HEK293 (cell line): ENCODE measurements at regions not wholly inside any gene's neighbourhood (a gene's known extent, or its start where the extent isn't known, plus 50 kb on each side); places are given as distances from the start of the nearest gene placed in this dataset.
A peak's percentile ranks its signal among the peaks of the same experiment; 100 is the strongest.
"Not testable (repeated sequence)": the region's sequence is repeated elsewhere in the genome, so short reads cannot be mapped to it uniquely, and the experiment has no call there.

Experiments used
- CTCF ChIA-PET: fragments of 350-600 bp; formaldehyde crosslinking; extraction: SDS; loops from one replicate; lab custom pipeline; 2021; ENCODE audit warnings: antibody characterized with exemption; lab: Yijun Ruan, JAX
- POLR2A ChIA-PET: fragments of 300-600 bp; formaldehyde crosslinking; extraction: SDS; loops from one replicate; lab custom pipeline; 2020; ENCODE audit warnings: antibody characterized with exemption, inconsistent platforms; lab: Yijun Ruan, JAX
- H3K27ac ChIP-seq: fragments of 200-500 bp; sonication (Bioruptor generic); 2 replicates; pipeline ENCODE4 v1.5.1; 2014; ENCODE audit warnings: low read depth, low read length, control low read depth, inconsistent platforms; ENCODE audit errors: extremely low read depth
- H3K36me3 ChIP-seq, 2 experiments: fragments of 200-500 bp in 1 of 2; sonication (Bioruptor generic) in 1 of 2; 1 replicate in 1 of 2; 2 replicates in 1 of 2; pipeline ENCODE4 v1.5.1; 2014 to 2017; ENCODE audit warnings: inconsistent platforms in 2 of 2, low read length in 2 of 2; ENCODE audit not compliant: control insufficient read depth in 2 of 2, insufficient read depth in 1 of 2
- H3K4me1 ChIP-seq: fragments of 200-500 bp; sonication (Bioruptor generic); 2 replicates; pipeline ENCODE4 v1.5.1; 2014; ENCODE audit warnings: mild to moderate bottlenecking, low read length, inconsistent platforms; ENCODE audit not compliant: control insufficient read depth, insufficient read depth
- H3K4me3 ChIP-seq: 2 replicates; pipeline ENCODE4 v1.5.1; 2011; ENCODE audit warnings: low read depth, mild to moderate bottlenecking, control low read depth, low read length, moderate library complexity
- H3K9me3 ChIP-seq: fragments of 200-500 bp; sonication (Bioruptor generic); 2 replicates; pipeline ENCODE4 v1.5.1; 2014; ENCODE audit warnings: low read depth, low read length, inconsistent platforms; ENCODE audit not compliant: control insufficient read depth, insufficient read depth
- BCL11B ChIP-seq: fragments of 450-650 bp; formaldehyde crosslinking; IDR thresholded peaks from 2 replicates; pipeline ENCODE4 v1.5.1; 2016; ENCODE audit warnings: low read depth, missing biosample characterization, missing genetic modification characterization
- GLIS2 ChIP-seq: fragments of 450-650 bp; formaldehyde crosslinking; IDR thresholded peaks from 2 replicates; pipeline ENCODE4 v1.5.1; 2016; ENCODE audit warnings: missing biosample characterization, missing genetic modification characterization
- SCRT2 ChIP-seq: fragments of 450-650 bp; formaldehyde crosslinking; IDR thresholded peaks from 2 replicates; pipeline ENCODE4 v1.5.1; 2016; ENCODE audit warnings: missing biosample characterization, missing genetic modification characterization
- SP2 ChIP-seq: fragments of 450-650 bp; formaldehyde crosslinking; IDR thresholded peaks from 2 replicates; pipeline ENCODE4 v1.5.1; 2016; ENCODE audit warnings: missing biosample characterization, missing genetic modification characterization
- ZBTB20 ChIP-seq: fragments of 450-650 bp; formaldehyde crosslinking; IDR thresholded peaks from 2 replicates; pipeline ENCODE4 v1.5.1; 2016; ENCODE audit warnings: missing biosample characterization, missing genetic modification characterization
- ZEB2 ChIP-seq: fragments of 450-650 bp; formaldehyde crosslinking; IDR thresholded peaks from 2 replicates; pipeline ENCODE4 v1.5.1; 2016; ENCODE audit warnings: missing biosample characterization, missing genetic modification characterization
- ZNF2 ChIP-seq: fragments of 450-650 bp; formaldehyde crosslinking; IDR thresholded peaks from 2 replicates; pipeline ENCODE4 v1.5.1; 2016; ENCODE audit warnings: missing biosample characterization, missing genetic modification characterization
- ZNF335 ChIP-seq: fragments of 450-650 bp; formaldehyde crosslinking; conservative IDR thresholded peaks from 2 replicates; pipeline ENCODE4 v1.5.1; 2016; ENCODE audit warnings: missing biosample characterization, missing genetic modification characterization
- ZNF341 ChIP-seq: fragments of 450-650 bp; formaldehyde crosslinking; IDR thresholded peaks from 2 replicates; pipeline ENCODE4; 2016; ENCODE audit warnings: low read depth, missing biosample characterization, missing genetic modification characterization
- ZNF501 ChIP-seq: fragments of 450-650 bp; formaldehyde crosslinking; IDR thresholded peaks from 2 replicates; pipeline ENCODE4 v1.5.1; 2016; ENCODE audit warnings: missing biosample characterization, missing genetic modification characterization
- ZNF600 ChIP-seq: fragments of 450-650 bp; formaldehyde crosslinking; IDR thresholded peaks from 2 replicates; pipeline ENCODE4 v1.5.1; 2016; ENCODE audit warnings: missing biosample characterization, missing genetic modification characterization
- ZSCAN30 ChIP-seq: fragments of 450-650 bp; IDR thresholded peaks from 2 replicates; pipeline ENCODE4 v1.5.1; 2018; ENCODE audit warnings: missing biosample characterization, mild to moderate bottlenecking, missing genetic modification characterization, moderate library complexity
- ZXDB ChIP-seq: fragments of 450-650 bp; formaldehyde crosslinking; IDR thresholded peaks from 2 replicates; pipeline ENCODE4 v1.5.1; 2016; ENCODE audit warnings: missing biosample characterization, missing genetic modification characterization
- TF ChIP-seq, protein P1 (sequence below): fragments of 450-650 bp; formaldehyde crosslinking; IDR thresholded peaks from 2 replicates; pipeline ENCODE4 v1.5.1; 2017; ENCODE audit warnings: missing biosample characterization, missing genetic modification characterization
- TF ChIP-seq, protein P2 (sequence below): fragments of 450-650 bp; formaldehyde crosslinking; conservative IDR thresholded peaks from 2 replicates; pipeline ENCODE4 v1.5.1; 2016; ENCODE audit warnings: low read depth, missing biosample characterization, missing genetic modification characterization
- TF ChIP-seq, protein P3 (sequence below): fragments of 450-650 bp; formaldehyde crosslinking; optimal IDR thresholded peaks from 2 replicates; pipeline ENCODE3; 2016; ENCODE audit warnings: missing biosample characterization, mild to moderate bottlenecking, missing genetic modification characterization
- TF ChIP-seq, protein P4 (sequence below): fragments of 450-650 bp; formaldehyde crosslinking; conservative IDR thresholded peaks from 2 replicates; pipeline ENCODE4 v1.5.1; 2016; ENCODE audit warnings: low read depth, missing biosample characterization, missing genetic modification characterization
- TF ChIP-seq, protein P5 (sequence below): fragments of 450-650 bp; formaldehyde crosslinking; IDR thresholded peaks from 2 replicates; pipeline ENCODE4 v1.5.1; 2016; ENCODE audit warnings: missing biosample characterization, missing genetic modification characterization

DNA sequence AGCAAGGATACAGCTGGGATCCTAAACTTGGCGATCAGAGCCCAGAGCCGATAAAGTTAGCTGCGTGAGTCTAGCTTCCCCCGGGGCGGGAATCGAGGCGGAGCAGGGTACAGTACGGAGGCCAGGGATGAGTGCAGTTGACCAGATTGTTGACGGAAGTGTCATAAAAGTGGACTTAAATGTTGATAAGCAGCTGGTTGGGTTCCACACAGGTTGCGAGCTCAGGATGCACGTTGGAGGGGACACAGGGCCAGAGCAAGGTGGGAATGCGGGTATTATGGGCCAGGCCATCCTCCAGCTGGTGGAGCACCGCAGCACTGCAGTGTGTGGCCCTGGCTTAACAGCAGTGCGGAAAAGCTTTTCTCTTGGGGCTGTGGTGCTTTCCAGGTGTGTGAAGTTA lies 76.0 kb upstream of the PZP start:
- H3K27ac ChIP-seq = peak overlapping the region; percentile 68
- POLR2A ChIA-PET, H3K36me3 ChIP-seq, H3K4me1 ChIP-seq, CTCF ChIA-PET, H3K9me3 ChIP-seq: not testable (repeated sequence)
- peak overlapping the region; percentile 45 for H3K4me3 ChIP-seq

DNA sequence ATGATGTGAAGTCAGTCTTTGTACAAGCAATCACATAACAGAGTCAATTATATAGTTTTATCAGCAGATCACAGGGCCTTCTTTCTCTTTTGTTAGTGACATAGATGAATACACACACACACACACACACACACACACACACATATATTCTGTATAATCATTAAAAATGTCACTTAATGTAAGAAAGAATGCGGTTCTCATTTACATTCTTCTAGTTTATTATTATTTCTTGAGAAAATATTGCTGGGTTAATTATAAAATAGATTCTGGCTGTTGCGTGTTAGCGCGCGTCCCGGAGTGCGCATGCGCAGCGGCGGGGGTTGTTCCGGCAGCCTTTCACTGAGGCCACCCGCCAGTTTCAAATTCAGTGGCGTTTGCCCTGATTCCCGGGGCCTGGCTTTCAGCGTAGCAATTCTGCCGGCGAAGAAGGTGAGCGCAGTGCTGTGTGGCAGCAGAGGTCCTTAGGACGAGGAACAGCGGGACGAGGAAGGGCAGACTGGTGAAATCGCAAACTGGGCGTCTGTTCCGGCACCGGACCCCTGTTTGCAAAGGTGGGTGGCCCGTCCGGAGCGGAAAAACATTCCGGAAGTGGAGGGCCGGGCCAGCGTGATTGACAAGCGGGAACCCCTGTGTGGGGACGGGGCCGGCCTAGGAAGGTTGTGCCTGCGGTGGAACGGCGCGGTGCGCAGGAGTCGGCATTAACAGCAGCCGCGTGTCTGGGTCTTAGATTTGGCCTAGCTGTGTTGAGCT lies 75.3 kb upstream of the PZP start:
- Histone ChIP-seq H3K27ac (peak overlapping the region; percentile 82), H3K4me3 (peak overlapping the region; percentile 63)
- H3K4me1 ChIP-seq, CTCF ChIA-PET, POLR2A ChIA-PET, H3K9me3 ChIP-seq, H3K36me3 ChIP-seq: not testable (repeated sequence)
- TF ChIP-seq GLIS2 (tag by site-specific recombination) = peak; percentile 38; the same call in 1 of the 2 replicates
- TF ChIP-seq, protein P1, sequence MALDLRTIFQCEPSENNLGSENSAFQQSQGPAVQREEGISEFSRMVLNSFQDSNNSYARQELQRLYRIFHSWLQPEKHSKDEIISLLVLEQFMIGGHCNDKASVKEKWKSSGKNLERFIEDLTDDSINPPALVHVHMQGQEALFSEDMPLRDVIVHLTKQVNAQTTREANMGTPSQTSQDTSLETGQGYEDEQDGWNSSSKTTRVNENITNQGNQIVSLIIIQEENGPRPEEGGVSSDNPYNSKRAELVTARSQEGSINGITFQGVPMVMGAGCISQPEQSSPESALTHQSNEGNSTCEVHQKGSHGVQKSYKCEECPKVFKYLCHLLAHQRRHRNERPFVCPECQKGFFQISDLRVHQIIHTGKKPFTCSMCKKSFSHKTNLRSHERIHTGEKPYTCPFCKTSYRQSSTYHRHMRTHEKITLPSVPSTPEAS (tag by site-specific recombination) = peak; percentile 66; the same call in 1 of the 2 replicates
- peak; percentile 56; the same call in 1 of the 2 replicates for TF ChIP-seq BCL11B (tag by site-specific recombination)
- peak; percentile 77 for TF ChIP-seq ZNF600 (tag by site-specific recombination)
- peak; percentile 30; the same call in 1 of the 2 replicates for TF ChIP-seq ZEB2
- peak; percentile 48; the same call in 1 of the 2 replicates for TF ChIP-seq ZNF2 (tag by site-specific recombination)
- TF ChIP-seq ZSCAN30 (tag by site-specific recombination) = peak; percentile 55; the same call in 1 of the 2 replicates
- TF ChIP-seq ZXDB = peak; percentile 85
- TF ChIP-seq, protein P2, sequence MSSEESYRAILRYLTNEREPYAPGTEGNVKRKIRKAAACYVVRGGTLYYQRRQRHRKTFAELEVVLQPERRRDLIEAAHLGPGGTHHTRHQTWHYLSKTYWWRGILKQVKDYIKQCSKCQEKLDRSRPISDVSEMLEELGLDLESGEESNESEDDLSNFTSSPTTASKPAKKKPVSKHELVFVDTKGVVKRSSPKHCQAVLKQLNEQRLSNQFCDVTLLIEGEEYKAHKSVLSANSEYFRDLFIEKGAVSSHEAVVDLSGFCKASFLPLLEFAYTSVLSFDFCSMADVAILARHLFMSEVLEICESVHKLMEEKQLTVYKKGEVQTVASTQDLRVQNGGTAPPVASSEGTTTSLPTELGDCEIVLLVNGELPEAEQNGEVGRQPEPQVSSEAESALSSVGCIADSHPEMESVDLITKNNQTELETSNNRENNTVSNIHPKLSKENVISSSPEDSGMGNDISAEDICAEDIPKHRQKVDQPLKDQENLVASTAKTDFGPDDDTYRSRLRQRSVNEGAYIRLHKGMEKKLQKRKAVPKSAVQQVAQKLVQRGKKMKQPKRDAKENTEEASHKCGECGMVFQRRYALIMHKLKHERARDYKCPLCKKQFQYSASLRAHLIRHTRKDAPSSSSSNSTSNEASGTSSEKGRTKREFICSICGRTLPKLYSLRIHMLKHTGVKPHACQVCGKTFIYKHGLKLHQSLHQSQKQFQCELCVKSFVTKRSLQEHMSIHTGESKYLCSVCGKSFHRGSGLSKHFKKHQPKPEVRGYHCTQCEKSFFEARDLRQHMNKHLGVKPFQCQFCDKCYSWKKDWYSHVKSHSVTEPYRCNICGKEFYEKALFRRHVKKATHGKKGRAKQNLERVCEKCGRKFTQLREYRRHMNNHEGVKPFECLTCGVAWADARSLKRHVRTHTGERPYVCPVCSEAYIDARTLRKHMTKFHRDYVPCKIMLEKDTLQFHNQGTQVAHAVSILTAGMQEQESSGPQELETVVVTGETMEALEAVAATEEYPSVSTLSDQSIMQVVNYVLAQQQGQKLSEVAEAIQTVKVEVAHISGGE (tag by site-specific recombination) = peak; percentile 50; the same call in 1 of the 2 replicates
- TF ChIP-seq SCRT2 = peak; percentile 78
- TF ChIP-seq ZBTB20 (tag by site-specific recombination) = peak; percentile 99
- TF ChIP-seq, protein P3, sequence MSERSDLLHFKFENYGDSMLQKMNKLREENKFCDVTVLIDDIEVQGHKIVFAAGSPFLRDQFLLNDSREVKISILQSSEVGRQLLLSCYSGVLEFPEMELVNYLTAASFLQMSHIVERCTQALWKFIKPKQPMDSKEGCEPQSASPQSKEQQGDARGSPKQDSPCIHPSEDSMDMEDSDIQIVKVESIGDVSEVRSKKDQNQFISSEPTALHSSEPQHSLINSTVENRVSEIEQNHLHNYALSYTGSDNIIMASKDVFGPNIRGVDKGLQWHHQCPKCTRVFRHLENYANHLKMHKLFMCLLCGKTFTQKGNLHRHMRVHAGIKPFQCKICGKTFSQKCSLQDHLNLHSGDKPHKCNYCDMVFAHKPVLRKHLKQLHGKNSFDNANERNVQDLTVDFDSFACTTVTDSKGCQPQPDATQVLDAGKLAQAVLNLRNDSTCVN (tag by site-specific recombination) = peak; percentile 30
- peak; percentile 82 for TF ChIP-seq ZNF335
- peak; percentile 67; the same call in 1 of the 2 replicates for TF ChIP-seq ZNF501 (tag by site-specific recombination)
- TF ChIP-seq ZNF341 (tag by site-specific recombination) = peak; percentile 91
- TF ChIP-seq, protein P4, sequence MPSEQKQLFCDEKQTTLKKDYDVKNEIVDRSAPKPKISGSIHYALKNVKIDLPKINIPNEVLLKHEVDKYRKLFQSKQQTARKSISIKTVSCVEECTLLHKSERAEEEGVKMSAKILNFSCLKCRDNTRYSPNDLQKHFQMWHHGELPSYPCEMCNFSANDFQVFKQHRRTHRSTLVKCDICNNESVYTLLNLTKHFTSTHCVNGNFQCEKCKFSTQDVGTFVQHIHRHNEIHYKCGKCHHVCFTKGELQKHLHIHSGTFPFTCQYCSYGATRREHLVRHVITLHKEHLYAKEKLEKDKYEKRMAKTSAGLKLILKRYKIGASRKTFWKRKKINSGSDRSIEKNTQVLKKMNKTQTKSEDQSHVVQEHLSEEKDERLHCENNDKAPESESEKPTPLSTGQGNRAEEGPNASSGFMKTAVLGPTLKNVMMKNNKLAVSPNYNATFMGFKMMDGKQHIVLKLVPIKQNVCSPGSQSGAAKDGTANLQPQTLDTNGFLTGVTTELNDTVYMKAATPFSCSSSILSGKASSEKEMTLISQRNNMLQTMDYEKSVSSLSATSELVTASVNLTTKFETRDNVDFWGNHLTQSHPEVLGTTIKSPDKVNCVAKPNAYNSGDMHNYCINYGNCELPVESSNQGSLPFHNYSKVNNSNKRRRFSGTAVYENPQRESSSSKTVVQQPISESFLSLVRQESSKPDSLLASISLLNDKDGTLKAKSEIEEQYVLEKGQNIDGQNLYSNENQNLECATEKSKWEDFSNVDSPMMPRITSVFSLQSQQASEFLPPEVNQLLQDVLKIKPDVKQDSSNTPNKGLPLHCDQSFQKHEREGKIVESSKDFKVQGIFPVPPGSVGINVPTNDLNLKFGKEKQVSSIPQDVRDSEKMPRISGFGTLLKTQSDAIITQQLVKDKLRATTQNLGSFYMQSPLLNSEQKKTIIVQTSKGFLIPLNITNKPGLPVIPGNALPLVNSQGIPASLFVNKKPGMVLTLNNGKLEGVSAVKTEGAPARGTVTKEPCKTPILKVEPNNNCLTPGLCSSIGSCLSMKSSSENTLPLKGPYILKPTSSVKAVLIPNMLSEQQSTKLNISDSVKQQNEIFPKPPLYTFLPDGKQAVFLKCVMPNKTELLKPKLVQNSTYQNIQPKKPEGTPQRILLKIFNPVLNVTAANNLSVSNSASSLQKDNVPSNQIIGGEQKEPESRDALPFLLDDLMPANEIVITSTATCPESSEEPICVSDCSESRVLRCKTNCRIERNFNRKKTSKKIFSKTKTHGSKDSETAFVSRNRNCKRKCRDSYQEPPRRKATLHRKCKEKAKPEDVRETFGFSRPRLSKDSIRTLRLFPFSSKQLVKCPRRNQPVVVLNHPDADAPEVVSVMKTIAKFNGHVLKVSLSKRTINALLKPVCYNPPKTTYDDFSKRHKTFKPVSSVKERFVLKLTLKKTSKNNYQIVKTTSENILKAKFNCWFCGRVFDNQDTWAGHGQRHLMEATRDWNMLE (tag by site-specific recombination) = peak; percentile 49
- peak; percentile 52 for TF ChIP-seq SP2 (tag by site-specific recombination)
- TF ChIP-seq, protein P5, sequence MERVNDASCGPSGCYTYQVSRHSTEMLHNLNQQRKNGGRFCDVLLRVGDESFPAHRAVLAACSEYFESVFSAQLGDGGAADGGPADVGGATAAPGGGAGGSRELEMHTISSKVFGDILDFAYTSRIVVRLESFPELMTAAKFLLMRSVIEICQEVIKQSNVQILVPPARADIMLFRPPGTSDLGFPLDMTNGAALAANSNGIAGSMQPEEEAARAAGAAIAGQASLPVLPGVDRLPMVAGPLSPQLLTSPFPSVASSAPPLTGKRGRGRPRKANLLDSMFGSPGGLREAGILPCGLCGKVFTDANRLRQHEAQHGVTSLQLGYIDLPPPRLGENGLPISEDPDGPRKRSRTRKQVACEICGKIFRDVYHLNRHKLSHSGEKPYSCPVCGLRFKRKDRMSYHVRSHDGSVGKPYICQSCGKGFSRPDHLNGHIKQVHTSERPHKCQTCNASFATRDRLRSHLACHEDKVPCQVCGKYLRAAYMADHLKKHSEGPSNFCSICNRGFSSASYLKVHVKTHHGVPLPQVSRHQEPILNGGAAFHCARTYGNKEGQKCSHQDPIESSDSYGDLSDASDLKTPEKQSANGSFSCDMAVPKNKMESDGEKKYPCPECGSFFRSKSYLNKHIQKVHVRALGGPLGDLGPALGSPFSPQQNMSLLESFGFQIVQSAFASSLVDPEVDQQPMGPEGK (tag by site-specific recombination) = 0 out of 2 replicates have a peak, but pooled peaks have one; percentile 26
